Fibroblast of pulmonary artery (primary cell): ENCODE measurements at regions not wholly inside any gene's neighbourhood (a gene's known extent, or its start where the extent isn't known, plus 50 kb on each side); places are given as distances from the start of the nearest gene placed in this dataset.

Source experiments
- DNase-seq: peaks from one replicate; pipeline ENCODE4 v3.0.0-alpha.2; 2010; ENCODE audit warnings: low read depth
- H3K4me3 ChIP-seq: replicated peaks from 2 replicates; pipeline ENCODE4 v1.5.1; 2011; ENCODE audit warnings: low read depth, mild to moderate bottlenecking, control low read depth, low read length, moderate library complexity
- CTCF ChIP-seq: IDR thresholded peaks from 2 replicates; pipeline ENCODE4 v1.5.1; 2011; ENCODE audit warnings: mild to moderate bottlenecking, control low read depth, low read length, inconsistent platforms; ENCODE audit errors: missing control alignments

- DNase-seq, result no peak
- no peak for TF ChIP-seq CTCF
- no peak overlapping the region for H3K4me3 ChIP-seq
Measured at GRCh38 chr6:130749402-130749801, 77.8 kb upstream of the SMLR1 start.

- TF ChIP-seq CTCF, result no peak
- peak; percentile 13 for DNase-seq
Measured at GRCh38 chr6:130752267-130752666, 74.9 kb upstream of the SMLR1 start.

GRCh38 chr6:130754786-130755367 lies 72.3 kb upstream of the SMLR1 start:
- no peak overlapping the region for H3K4me3 ChIP-seq
- no peak for TF ChIP-seq CTCF
- no peak for DNase-seq

More at GRCh38 chr6:130752267-130752666, 74.9 kb upstream of the SMLR1 start:
- no peak overlapping the region for H3K4me3 ChIP-seq

GRCh38 chr6:130755368-130756034 lies 71.7 kb upstream of the SMLR1 start:
- no peak overlapping the region for H3K4me3 ChIP-seq
- no peak for DNase-seq
- TF ChIP-seq CTCF, result no peak

- H3K4me3 ChIP-seq, result no peak overlapping the region
- TF ChIP-seq CTCF, result no peak
- no peak for DNase-seq
Measured at GRCh38 chr6:130756824-130757223, 70.4 kb upstream of the SMLR1 start.

GRCh38 chr6:130758813-130759212 lies 68.4 kb upstream of the SMLR1 start:
- TF ChIP-seq CTCF, result no peak
- DNase-seq, result no peak
- H3K4me3 ChIP-seq, result no peak overlapping the region

- DNase-seq, result peak; percentile 59
- peak; percentile 71 for TF ChIP-seq CTCF
- no peak overlapping the region for H3K4me3 ChIP-seq
Measured at GRCh38 chr6:130760006-130760405, 67.2 kb upstream of the SMLR1 start.
